ENCODE measurements at regions not wholly inside any gene's neighbourhood (a gene's known extent, or its start where the extent isn't known, plus 50 kb on each side); places are given as distances from the start of the nearest gene placed in this dataset.

GRCh38 chr3:146967783-146968182 lies 362.6 kb upstream of the PLSCR5 start:
- TF ChIP-seq, protein P1, sequence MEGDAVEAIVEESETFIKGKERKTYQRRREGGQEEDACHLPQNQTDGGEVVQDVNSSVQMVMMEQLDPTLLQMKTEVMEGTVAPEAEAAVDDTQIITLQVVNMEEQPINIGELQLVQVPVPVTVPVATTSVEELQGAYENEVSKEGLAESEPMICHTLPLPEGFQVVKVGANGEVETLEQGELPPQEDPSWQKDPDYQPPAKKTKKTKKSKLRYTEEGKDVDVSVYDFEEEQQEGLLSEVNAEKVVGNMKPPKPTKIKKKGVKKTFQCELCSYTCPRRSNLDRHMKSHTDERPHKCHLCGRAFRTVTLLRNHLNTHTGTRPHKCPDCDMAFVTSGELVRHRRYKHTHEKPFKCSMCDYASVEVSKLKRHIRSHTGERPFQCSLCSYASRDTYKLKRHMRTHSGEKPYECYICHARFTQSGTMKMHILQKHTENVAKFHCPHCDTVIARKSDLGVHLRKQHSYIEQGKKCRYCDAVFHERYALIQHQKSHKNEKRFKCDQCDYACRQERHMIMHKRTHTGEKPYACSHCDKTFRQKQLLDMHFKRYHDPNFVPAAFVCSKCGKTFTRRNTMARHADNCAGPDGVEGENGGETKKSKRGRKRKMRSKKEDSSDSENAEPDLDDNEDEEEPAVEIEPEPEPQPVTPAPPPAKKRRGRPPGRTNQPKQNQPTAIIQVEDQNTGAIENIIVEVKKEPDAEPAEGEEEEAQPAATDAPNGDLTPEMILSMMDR (conservative IDR thresholded peaks at IDR 0.05): no peak
- TF ChIP-seq ZFX (IDR thresholded peaks at IDR 0.05): no peak
- H3K27ac ChIP-seq: no peak overlapping the region

DNA sequence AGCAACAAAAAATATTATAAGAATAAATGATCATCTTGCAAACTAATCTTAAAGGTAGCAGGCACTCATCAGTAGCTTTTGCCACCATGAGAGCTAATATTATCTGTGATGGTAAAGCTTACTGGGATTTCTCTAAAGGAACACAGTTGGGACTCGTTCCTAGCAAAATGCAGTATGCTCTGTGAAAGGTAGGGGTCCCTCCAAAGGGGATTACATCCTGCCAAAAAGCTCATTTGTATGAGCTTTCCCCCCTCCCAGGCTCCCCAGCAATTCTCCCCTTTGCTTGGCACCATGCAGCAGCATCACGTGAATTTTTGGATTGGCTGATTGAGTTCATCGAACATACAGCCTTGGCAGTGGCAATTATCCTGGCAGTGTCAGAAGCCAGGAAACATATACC lies 361.0 kb upstream of the PLSCR5 start:
- TF ChIP-seq, protein P1 (conservative IDR thresholded peaks at IDR 0.05): no peak
- no peak for TF ChIP-seq ZFX (IDR thresholded peaks at IDR 0.05)
- no peak overlapping the region for H3K27ac ChIP-seq

DNA sequence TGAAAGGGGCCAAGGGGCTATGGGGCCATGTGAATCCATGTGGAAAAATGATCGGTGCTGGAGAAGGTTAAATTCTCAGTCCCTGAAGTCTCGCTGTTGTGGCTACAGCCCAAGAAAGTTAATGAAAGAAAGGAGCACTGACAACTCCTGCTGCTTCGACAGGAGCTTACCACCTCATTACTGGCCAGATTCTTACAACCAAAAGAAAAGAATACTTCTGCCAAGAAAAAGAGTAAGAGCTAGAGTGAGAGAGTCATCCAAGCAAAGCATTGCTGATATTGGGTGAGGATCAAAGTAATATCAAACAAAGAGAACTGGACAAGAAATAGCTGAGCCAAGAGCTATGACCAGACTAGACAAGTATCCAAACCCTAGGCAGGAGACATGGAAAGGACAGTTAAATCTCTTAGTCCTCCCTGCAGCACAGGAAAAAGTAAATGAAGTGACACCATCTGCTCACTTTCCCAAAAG lies 348.4 kb upstream of the PLSCR5 start:
- TF ChIP-seq ZFX (IDR thresholded peaks at IDR 0.05): no peak
- TF ChIP-seq, protein P1 (conservative IDR thresholded peaks at IDR 0.05): no peak

GRCh38 chr3:146948985-146949384 lies 343.8 kb upstream of the PLSCR5 start:
- TF ChIP-seq, protein P1 (conservative IDR thresholded peaks at IDR 0.05): no peak
- TF ChIP-seq ZFX (IDR thresholded peaks at IDR 0.05): no peak

More for the DNA sequence above, 348.4 kb upstream of the PLSCR5 start:
- no peak overlapping the region for H3K27ac ChIP-seq

GRCh38 chr3:146948186-146948585 lies 343.0 kb upstream of the PLSCR5 start:
- TF ChIP-seq ZFX (IDR thresholded peaks at IDR 0.05): no peak
- TF ChIP-seq, protein P1 (conservative IDR thresholded peaks at IDR 0.05): no peak
- H3K27ac ChIP-seq: no peak overlapping the region

More at GRCh38 chr3:146948985-146949384, 343.8 kb upstream of the PLSCR5 start:
- H3K27ac ChIP-seq: no peak overlapping the region

DNA sequence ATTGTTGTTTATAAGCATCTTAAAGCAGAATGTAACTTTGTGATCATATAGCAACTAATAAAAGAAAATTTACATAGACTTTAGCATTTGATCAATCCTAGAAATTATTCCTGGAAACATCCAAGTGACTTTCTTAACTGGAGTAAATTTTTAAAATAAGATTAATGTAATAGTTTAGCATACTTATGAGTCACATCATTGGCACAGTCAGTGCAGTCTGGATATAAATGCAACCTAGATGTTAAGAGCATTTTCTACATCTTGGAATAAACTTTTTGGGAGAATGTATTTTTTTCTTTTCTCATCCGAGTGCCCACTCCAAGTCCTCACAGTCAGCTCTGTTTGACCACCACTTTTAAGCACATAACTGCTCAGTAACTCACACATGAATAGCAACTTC lies 324.6 kb upstream of the PLSCR5 start:
- no peak for TF ChIP-seq ZFX (IDR thresholded peaks at IDR 0.05)
- TF ChIP-seq, protein P1 (conservative IDR thresholded peaks at IDR 0.05): no peak
- no peak overlapping the region for H3K27ac ChIP-seq

GRCh38 chr3:146928421-146929059 lies 323.4 kb upstream of the PLSCR5 start:
- TF ChIP-seq, protein P1 (conservative IDR thresholded peaks at IDR 0.05): no peak
- no peak for TF ChIP-seq ZFX (IDR thresholded peaks at IDR 0.05)

More at GRCh38 chr3:146928421-146929059, 323.4 kb upstream of the PLSCR5 start:
- H3K27ac ChIP-seq: no peak overlapping the region
